ENCODE measurements at regions not wholly inside any gene's neighbourhood (a gene's known extent, or its start where the extent isn't known, plus 50 kb on each side); places are given as distances from the start of the nearest gene placed in this dataset.

GRCh38 chr11:106415510-106415909, 338.0 kb downstream of the AASDHPPT start:
- no peak for FAIRE-seq

- no peak for FAIRE-seq
These were observed 341.3 kb downstream of the AASDHPPT start for GRCh38 chr11:106418791-106419190.

- FAIRE-seq = no peak
These were observed 342.7 kb downstream of the AASDHPPT start for GRCh38 chr11:106420048-106420665.

- FAIRE-seq = no peak
These were observed 343.2 kb downstream of the AASDHPPT start for GRCh38 chr11:106420686-106421085.

DNA sequence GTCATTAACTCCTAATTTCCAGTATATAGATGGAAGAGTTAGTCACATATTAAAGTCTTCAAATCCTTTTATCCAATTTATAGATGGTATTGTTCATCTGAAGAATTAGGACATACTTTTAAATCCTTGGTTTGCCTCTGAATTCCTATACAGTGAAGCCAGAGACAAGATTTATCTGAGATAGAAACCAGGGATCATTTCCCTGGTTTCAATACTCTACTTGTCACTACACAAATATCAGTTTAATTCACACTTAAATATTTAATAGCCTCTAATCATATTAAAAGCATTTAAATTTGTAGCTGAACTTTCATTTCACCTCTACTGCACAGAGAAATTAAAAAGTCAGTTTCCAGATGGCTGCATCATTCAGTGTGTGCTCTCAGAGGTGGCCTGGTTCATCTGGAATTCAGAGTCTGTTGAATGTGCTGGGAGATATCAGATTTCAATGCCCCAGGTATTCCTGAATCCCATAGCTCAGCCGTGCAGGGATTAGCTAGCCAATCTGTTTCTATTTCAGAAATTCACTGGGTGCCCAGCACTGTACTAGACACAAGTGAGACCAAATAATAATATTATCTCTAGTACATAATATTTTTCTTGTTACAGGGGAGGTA, 344.3 kb downstream of the AASDHPPT start:
- no peak for FAIRE-seq

GRCh38 chr11:106422583-106422982, 345.1 kb downstream of the AASDHPPT start:
- no peak for FAIRE-seq

DNA sequence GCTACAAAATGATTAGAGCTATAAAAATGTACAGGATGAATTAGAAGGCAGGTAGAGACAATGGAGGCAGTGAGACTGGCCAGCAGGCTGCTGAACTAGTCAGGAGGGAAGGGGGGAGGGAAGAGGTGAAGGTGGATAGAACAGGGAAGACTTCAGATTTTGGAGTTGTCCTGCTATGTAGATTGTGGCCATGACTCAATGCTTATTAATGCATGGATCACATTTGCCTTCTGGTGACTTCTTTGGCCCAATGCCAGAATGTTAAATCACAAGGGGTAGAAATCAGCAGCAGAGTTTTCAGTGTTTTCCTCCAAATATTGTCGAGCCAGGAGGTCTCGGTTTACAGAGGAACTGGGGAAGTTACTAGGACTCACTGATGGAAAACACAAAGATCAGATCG, 346.6 kb downstream of the AASDHPPT start:
- FAIRE-seq = no peak

DNA sequence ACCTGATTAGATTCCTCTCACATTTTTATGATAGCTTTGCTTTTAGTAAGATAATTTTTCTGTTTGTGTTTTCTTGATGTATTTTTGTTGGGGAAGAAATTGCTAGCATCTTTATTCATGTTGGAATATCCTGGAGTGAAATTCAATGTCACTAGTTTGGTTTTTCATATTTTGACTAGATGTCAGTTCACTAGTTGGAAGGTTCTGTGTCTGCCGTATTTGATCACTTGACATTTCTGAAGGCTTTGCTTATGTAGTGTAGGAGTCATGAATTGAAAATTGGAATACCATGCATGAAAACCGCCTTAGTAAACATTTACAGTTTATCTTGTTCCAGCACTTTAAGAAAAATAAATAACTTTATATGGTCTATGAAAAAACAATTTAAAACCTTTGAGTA, 348.4 kb downstream of the AASDHPPT start:
- no peak for FAIRE-seq

GRCh38 chr11:106426696-106427095, 349.2 kb downstream of the AASDHPPT start:
- no peak for FAIRE-seq

DNA sequence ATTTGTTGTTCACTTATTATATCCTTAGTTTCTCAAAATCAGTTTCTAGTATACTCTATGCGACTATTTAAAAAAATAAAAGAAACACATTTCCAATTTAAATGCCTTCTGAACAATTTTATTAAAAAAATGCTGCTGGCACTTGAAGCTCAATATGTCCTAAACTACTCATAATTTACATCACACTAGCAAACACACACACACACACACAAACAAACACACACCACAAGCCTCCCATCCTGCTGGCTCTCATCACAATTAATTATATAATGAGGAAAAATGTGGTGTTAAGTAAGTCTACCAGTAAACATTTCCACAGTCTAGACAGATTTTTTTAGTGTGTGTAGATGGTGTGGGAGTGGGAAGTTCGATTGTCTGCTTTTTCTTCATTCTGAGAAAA, 350.3 kb downstream of the AASDHPPT start:
- no peak for FAIRE-seq

GRCh38 chr11:106442032-106442431, 364.6 kb downstream of the AASDHPPT start:
- no peak for FAIRE-seq

DNA sequence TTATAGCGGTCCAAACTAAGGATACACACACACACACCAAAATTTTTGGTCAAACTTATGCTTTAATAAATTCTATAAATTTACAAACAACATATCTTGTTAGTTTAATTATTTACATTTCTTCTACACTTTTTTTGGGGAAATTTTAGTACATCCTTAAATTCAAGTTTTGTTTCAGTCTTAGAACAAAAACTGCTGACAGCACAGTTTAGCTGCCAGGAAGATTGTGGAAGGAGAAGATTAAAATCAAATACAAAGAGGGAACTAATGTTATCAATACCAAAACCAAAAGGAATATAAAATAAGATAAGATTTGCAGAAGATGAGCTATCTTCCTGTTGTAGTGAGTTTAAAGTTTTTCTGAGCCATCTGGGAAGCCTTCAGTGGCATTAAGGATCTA, 368.8 kb downstream of the AASDHPPT start:
- FAIRE-seq = no peak

DNA sequence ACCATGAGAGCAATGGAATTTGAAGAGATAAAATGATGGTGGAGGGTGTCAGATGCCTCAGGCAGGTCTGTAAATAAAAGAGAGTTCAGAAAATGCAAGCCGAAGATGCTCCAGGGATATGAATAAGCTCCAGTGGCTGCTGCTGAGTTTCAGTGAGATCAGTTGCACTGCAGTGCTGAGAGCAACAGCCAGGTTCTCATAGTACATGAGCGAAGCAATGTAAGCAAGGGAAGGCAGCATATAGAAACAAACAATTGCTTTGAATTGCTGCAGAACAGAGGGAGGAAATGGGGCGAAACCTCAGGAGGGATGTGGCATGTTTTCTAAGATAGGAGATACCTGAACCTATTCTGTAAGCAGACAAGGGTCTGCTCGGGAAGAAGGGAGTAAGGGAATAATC, 369.5 kb downstream of the AASDHPPT start:
- FAIRE-seq = no peak

DNA sequence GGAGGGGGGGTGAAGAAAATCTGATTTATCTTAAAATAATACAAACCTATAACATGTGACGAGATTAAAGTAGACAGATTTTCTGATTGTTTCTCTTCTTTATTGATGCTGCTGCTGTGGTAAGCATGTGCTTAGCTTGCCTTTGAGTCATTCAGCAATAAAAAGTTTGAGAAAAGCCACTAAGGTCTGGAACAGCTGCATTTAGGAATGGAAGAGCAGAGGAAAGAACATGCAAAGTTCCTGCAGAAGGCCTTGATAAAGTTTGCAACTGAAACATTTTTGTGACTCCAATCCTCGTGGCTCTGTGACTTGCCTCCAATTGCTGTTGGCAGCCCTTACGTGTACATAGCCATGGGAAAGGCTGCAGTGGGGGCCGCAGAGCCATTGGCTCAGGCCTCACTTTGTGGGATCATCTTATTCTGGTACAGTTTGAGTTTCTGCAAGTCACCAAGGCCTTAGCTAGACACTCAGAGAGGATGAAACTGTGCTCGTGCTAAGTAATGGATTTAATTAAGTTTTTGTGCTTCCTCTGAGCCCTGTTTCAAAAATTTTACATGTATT, 370.2 kb downstream of the AASDHPPT start:
- no peak for FAIRE-seq

DNA sequence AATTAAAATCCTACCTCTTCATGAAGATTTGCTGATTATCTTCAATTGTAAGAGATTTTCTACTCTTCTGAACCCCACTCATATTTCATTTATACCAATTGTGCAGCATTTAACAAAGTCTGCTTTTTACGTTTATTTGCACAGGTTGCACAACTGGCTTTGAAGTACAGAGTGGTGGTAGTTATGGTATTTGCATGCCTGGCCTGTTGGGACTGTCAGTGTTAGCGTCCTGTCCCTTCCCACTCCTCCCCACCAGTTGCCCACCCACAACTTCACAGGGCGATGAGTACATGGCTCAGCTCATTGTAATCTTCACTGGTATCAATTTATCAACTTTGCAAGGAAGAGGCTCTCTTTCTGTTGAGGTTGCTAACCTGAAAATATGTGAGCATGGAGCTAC, 372.3 kb downstream of the AASDHPPT start:
- no peak for FAIRE-seq

DNA sequence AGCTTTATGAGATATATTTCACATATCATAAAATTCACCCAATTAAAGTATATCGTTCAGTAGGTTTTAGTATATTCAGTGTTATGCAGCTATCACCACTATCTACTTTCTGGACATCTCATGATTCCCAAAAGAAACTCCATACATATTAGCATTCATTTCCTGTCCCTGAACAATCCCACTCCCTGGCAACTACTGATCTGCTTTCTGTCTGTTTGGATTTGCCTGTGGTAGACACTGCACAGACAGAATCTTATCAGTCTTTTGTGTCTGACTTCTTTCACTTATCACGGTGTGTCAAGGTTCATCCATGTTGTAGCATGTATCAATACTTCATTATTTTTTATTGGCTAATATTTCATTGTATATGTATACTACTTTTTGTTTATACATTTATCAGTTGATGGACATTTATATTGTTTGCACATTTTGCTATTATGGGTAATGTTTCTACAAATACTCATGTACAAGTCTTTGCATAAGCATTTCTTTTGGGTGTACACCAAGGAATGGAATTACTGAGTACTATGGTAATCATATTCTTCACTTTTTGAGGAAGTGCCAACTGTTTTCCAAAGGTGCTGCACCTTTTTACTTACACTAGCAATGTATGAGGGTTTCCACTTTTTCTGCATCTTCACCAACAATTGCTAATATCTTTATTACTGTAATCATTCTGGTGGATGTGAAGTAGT, 373.9 kb downstream of the AASDHPPT start:
- no peak for FAIRE-seq

GRCh38 chr11:106456647-106457046, 379.2 kb downstream of the AASDHPPT start:
- no peak for FAIRE-seq

DNA sequence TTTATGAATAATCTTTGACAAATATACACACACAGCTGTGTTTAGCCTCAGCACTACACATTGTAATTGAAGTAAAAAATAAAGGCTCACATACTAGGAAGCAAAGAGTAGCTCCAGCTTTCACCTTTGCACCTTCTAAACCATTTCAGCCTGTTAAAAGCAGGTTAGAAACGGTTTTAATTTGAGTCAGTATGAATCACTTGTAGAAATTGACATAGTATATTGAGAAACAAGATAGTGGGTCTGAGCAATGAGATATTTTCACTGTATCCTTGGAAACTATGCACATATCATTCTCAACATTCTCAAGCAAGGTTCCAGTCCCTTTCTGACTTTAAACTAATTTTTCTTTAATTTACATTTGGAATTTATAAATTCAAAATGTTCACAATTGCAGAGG, 380.3 kb downstream of the AASDHPPT start:
- no peak for FAIRE-seq

- no peak for FAIRE-seq
These were observed 381.7 kb downstream of the AASDHPPT start for GRCh38 chr11:106459135-106459534.

- FAIRE-seq = no peak
These were observed 383.8 kb downstream of the AASDHPPT start for GRCh38 chr11:106461148-106461691.

DNA sequence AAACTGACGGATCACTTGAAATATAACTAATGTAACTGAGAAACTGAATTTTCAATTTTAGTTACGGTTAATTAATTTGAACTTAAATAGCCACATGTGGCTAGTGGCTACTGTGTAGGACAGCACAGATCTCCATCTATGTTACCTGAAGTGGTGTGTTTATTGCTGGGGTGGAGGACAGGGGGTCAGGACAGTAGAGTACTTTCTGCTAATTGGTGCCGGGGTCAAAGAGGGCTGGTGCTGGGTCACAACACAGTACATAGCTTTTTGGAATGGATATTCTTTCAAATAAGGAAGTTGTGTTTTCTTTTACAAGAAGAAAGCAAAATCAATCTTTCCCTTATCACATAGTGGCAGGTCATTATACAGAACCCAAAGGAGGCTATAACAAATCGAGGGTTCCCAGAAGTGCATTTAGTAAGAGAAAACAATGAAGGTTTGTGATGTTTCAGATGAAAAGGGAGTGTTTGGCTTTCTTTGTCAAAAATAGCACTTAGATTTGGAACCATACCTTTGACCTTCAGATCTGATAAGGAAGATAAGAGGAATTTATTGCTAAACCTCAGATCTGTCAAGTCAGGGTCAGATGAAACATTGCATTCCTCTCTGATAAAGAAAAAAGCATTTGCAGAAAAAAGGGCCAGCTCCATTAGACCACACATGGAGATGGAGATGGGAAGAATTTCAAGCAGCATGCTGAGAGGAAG, 384.5 kb downstream of the AASDHPPT start:
- FAIRE-seq = no peak

DNA sequence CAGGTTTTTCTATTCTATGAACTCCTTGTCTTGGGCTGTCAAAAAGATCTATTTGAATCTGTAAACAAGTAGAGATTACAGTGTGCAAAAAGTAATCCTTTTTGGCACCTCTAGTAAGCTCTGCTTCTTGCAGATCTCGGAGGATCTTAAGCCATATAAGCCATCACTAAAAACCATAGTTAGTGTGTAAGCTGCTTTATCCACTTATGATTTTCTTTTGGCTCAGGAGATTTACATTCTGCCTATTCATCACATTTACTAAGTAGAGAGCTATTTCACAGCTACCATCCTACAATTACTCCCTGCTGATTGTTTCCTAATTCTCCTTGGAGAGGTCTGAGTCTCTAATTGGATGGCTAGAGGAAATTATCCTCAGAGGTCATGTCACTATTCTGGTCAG, 385.7 kb downstream of the AASDHPPT start:
- FAIRE-seq = no peak

DNA sequence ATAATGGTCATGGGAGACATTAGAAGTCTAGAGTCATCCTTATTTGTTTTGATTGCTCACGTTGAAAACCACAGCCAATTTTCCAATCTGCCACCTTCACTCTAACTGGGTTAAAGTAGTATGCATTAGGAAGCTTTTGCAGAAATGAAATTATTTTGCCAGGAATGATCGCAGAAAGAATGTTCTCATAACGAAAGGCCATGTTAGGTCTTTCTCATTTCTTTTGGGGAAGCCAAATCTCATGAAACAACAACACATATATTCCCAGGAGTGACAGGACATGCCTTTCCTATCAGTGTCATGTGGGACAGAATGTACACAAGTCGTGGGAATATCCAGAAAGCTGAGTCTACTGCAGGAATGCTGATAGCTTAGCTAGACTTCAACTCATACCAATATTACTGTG, 386.3 kb downstream of the AASDHPPT start:
- FAIRE-seq = no peak

All from islet of Langerhans (tissue), 1 donor.